GM21381 (cell line): ENCODE measurements at regions not wholly inside any gene's neighbourhood (a gene's known extent, or its start where the extent isn't known, plus 50 kb on each side); places are given as distances from the start of the nearest gene placed in this dataset.
"Not testable (repeated sequence)": the region's sequence is repeated elsewhere in the genome, so short reads cannot be mapped to it uniquely, and the experiment has no call there.

Experiments
- ATAC-seq: cut with Tn5 transposase; IDR thresholded peaks from one replicate; pipeline ENCODE4 v1.9.1; 2021; ENCODE audit warnings: mild to moderate bottlenecking, moderate library complexity; ENCODE audit not compliant: unreplicated experiment

GRCh38 chr4:12958436-12958835 lies 525.7 kb downstream of the RAB28 start:
- ATAC-seq, result no peak

- no peak for ATAC-seq
These were observed 527.0 kb downstream of the RAB28 start for GRCh38 chr4:12957108-12957507.

GRCh38 chr4:12956026-12956425 lies 528.1 kb downstream of the RAB28 start:
- ATAC-seq, result no peak

GRCh38 chr4:12949719-12950490 lies 534.2 kb downstream of the RAB28 start:
- no peak for ATAC-seq

- ATAC-seq, result no peak
These were observed 541.1 kb downstream of the RAB28 start for GRCh38 chr4:12943069-12943468.

- no peak for ATAC-seq
These were observed 550.3 kb downstream of the RAB28 start for GRCh38 chr4:12933760-12934221.

- no peak for ATAC-seq
These were observed 551.8 kb downstream of the RAB28 start for GRCh38 chr4:12932203-12932788.

GRCh38 chr4:12929784-12930183 lies 554.4 kb downstream of the RAB28 start:
- ATAC-seq, result no peak

GRCh38 chr4:12928751-12929150 lies 555.4 kb downstream of the RAB28 start:
- no peak for ATAC-seq

GRCh38 chr4:12926189-12927066 lies 557.7 kb downstream of the RAB28 start:
- ATAC-seq, result no peak

- no peak for ATAC-seq
These were observed 559.3 kb downstream of the RAB28 start for GRCh38 chr4:12924728-12925320.

- no peak for ATAC-seq
These were observed 559.9 kb downstream of the RAB28 start for GRCh38 chr4:12924253-12924652.

GRCh38 chr4:12912896-12913418 lies 571.2 kb downstream of the RAB28 start:
- no peak for ATAC-seq

GRCh38 chr4:12911750-12912358 lies 572.3 kb downstream of the RAB28 start:
- ATAC-seq, result no peak

- not testable (repeated sequence) for ATAC-seq
These were observed 580.5 kb downstream of the RAB28 start for GRCh38 chr4:12903640-12904039.

GRCh38 chr4:12902735-12903134 lies 581.4 kb downstream of the RAB28 start:
- ATAC-seq, result no peak

GRCh38 chr4:12897954-12898353 lies 586.2 kb downstream of the RAB28 start:
- no peak for ATAC-seq

- ATAC-seq, result no peak
These were observed 590.1 kb downstream of the RAB28 start for GRCh38 chr4:12894062-12894461.

GRCh38 chr4:12889054-12889453 lies 595.1 kb downstream of the RAB28 start:
- no peak for ATAC-seq
